T-helper 1 cell (primary cell): ENCODE measurements at regions not wholly inside any gene's neighbourhood (a gene's known extent, or its start where the extent isn't known, plus 50 kb on each side); places are given as distances from the start of the nearest gene placed in this dataset.

Experiments used
- DNase-seq, 5 donors: peaks; one replicate each; pipeline ENCODE4 v3.0.0-alpha.2; 2012 to 2020

DNA sequence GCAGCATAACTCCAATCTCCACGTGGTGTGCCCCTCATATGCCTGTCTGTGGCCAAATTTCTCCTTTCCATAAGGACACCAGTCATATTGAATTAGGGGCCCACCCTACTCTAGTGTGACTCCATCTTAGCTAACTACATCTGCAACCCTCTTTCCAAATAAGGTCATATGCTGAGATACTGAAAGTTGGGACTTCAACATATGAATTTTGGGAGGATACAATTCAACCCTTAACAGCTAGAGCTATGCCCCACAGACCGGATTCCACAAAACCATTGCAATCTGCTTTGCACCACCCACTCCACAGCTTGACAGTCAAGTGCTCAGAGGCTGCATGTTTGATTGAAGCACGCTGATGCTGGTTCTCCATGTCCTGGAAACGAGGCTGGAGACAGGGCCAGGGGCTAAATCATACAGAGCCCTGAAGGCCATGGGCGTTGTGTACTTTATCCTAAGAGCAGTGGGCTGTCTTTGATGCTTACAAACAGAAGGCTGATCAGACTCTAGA is 122.8 kb downstream of the MTX3 start:
- no peak for DNase-seq

DNA sequence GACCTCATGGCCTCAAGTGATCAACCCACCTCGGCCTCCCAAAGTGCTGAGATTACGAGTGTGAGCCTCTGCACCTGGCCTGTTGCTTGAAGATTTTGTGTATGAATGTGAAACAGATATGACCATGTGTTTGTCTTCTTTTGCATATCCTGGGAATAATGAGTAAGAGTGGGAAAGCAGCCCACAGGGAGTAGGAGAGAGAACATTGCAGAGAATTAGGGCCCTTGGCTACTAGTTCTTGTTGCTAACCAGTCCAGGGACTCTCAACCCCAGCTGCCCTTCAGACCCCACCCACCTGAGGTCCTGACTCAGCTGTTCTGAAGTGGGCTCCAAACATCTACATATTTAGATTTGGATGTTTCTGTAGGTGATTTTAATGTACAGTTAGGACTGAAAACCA is 125.5 kb downstream of the MTX3 start:
- DNase-seq: no peak

DNA sequence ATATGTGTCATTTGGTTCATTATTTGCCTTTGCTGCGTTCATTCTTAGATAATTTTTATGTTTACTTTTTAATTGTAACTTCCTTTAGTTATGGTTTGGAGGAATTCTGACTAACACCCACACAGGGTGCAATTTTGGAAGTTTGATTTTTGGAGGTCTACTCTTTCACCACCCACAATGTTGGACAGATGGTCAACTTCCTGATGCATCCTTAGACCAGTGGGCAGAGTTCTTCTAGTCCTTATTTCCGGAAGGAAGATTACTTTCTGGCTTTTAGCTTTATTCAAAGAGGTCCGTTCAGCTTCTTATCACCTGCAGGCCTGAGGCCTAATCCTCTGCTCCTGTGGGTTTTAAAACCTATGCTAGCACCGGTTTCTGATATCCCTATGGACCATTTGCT is 126.7 kb downstream of the MTX3 start:
- DNase-seq: no peak

DNA sequence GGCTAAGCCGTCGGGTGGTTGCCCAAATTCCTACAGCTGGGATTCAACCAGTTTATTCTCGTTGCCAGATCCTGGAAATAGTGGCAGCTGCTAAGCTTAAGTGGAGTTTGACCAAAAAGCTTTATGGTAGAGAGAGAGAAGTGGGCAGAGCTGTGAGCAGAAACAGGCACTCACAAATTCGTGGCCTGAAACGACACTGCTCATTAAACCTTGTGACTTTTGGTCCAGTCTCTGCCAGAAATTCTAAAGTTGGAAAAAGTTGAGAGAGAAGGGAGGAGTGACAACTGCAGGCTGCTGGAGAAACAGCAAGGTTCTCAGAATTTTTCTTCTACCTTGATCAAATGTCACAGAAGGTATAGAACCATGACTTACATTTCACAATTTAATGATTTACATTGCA is 131.5 kb downstream of the MTX3 start:
- no peak for DNase-seq

DNA sequence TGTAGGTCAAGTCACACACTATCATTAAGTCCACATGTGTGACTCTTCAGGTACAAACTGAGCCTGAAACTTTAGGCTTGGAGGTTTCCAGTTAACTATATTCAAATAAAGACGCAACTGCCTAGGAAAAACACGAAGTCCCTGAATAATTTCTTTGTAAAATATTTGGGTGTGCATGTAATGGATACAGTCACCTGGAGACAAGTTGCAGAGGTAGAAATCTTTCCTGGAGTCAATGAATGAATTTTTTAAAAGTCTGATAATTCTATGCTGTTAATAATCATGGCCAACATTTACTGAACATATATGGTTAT is 132.7 kb downstream of the MTX3 start:
- DNase-seq: no peak

DNA sequence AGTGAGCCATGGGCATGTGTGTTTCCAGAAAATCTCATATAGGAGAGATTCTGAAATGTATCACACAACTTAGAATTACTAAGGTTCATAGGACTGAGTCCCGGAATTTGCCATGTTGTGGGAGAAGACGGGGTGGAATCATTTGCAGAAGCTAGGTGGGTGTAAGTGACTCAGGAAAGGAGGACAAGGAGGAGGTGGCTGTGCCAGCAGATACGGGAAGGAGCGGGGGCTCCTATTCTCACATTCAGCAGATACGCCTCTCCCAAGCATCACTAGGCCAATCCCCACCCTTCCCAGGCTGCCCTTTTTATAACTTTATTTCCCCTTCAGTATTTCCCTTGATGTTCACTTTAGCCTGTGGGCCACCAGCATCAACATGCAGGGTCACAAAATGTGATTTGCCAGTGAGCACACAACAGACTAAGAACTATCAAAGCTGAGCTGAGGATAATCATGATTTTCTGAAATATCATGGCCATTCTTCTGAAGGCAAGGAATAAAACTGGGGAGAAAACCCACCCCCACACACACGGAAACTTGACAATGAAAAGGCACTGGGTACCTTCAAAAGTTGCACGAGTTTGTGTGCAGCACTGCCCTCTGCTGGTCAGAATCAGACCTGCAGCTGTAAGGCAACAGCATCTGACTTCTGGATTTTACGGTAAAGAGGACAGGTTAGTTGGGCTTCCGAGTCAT is 133.2 kb downstream of the MTX3 start:
- peak; percentile 33 to 71 (median 62) for DNase-seq

DNA sequence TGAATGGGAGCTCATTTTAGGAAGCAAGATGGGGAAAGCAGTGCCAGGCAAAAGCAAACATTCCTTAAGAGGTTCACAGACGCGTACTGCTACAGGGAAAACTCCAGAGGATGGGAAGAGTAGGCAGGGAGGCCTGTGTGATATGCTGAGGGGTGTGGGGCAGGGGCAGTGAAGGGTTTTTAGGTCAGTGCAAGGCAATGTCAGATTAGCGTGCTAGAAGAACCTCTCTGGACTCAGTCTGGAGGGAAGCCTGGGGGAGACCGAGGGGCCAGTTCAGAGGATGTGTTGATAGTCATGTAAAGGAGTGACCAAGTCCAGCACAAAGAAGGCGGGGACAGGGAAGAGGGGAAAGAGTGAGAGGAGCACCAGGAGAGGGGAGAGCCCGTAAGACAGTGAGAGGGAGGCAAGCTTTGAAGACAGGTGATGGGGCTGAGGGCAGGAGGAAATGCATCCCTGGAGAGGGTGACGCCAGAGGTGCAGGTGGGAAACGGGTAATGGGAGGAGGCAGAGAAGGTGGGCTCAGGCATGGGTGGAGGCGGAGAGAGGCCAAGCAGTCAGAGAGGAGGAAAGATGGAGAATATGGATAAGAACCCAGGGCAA is 134.5 kb downstream of the MTX3 start:
- DNase-seq: no peak

DNA sequence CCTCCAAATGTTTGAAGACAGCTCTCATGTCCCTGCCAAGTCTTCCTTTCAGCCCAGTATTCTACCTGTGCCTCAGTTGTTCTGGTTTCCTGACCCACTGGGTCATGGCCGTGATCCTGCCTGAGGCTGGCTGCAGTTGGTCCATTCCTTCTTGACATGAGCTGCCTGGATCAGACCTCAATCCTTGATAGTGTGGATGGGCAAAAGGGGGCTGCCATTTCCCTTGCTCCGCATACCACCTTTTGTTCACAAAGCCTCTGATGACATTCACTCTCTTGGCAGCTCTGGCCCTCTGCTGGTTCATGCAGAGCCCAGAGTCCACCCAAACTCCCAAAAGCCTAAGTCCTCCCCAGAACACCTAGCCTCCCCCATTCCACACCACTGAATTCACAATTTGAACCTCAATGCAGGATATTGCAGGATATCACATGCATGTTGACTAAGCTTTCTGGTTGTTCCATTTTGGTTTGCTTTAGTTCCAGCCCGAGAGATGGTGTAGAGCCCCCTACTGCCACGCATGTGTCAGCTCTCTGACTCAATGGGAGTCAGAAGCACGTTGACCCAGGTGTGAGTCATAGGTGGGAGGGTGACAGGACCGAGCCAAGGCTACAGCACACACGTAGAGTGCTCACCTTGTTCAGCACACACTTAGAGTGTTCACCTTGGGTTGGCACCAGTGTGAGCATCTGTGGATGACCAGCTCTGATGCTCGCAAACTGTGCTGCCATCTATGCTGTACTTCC is 137.2 kb downstream of the MTX3 start:
- no peak for DNase-seq

DNA sequence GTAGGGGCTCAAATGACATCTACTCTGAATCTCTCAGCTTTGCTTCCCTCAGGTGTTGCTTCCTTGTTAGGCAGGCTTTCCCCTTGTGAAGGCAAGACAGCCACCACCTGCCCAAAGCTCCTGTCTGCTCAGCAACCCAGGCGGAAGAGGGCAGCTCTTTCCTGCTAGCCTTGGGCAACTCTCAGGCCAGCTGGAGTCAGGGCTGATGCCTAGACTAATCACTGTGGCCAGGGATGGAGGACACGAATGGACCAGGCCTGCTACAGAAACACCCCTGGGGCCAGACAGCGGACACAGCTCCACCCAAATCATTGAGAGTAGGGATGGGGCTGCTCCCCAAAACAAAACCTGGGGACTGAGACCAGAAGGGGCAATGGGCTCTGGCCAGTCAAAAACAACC is 138.0 kb downstream of the MTX3 start:
- DNase-seq: no peak

DNA sequence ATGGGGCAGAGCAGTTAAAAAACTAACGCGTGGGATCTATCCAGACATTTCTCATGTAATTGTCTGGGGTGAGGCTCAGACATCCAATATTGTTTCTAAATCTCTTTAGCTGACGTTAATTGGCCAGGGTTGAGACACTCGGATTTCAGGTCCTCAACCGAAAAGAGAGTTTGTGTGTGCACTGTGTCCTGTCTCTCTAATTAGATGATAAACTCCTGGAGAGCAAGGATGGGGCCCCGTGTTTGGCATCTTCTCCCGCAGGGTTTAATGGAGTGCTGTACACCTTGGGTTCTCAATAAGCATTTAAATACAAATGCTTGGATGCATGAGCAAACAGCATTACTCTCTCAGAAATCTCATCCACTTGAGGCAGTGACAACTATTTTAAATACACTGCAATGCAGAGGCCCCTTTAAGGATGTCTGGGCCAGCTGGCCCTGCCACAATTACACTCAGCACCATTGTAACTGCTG is 139.6 kb downstream of the MTX3 start:
- DNase-seq: no peak

DNA sequence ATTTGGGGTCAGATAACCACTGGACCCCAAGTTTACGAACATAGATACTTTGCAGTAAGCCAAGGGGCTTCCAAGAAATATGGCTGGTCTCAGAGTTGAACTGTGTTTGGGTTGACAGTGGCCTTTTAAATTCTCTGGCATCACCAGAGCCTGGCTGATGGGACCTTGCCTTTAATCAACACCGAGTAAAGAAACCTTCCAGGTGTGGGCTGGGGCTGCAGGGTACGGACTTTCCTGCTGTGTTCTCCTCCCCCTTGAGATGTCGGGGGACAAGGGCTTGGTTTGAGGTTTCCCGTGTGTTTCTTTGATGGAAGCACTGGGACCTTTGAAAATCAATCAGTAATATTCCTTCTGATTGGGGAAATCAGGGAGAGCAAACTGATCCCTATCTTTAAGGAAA is 140.1 kb downstream of the MTX3 start:
- DNase-seq: no peak

DNA sequence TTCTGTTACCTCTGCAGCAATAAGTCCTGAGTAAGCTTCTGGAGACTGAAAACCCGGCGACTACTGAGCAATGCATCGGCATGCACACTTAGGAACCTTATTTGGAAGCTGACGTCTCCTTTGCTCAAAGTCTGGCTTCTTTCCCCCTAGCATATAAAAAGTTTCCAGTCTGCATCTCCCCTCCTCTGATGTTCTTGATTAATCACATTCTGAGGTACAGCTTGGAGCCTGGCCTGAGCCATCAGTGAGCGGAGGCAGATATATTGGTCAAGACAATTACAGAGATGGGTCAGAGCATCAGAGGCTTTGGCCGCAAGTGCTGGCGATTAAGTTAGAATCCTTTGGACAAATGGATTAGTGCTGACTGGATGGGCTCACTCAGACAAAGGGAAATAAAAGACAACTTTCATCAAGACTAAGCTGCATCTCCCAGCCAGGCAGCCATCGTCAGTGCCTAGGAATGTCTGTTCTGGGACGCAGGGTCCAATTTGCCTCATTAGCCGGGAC is 140.7 kb downstream of the MTX3 start:
- DNase-seq: no peak

DNA sequence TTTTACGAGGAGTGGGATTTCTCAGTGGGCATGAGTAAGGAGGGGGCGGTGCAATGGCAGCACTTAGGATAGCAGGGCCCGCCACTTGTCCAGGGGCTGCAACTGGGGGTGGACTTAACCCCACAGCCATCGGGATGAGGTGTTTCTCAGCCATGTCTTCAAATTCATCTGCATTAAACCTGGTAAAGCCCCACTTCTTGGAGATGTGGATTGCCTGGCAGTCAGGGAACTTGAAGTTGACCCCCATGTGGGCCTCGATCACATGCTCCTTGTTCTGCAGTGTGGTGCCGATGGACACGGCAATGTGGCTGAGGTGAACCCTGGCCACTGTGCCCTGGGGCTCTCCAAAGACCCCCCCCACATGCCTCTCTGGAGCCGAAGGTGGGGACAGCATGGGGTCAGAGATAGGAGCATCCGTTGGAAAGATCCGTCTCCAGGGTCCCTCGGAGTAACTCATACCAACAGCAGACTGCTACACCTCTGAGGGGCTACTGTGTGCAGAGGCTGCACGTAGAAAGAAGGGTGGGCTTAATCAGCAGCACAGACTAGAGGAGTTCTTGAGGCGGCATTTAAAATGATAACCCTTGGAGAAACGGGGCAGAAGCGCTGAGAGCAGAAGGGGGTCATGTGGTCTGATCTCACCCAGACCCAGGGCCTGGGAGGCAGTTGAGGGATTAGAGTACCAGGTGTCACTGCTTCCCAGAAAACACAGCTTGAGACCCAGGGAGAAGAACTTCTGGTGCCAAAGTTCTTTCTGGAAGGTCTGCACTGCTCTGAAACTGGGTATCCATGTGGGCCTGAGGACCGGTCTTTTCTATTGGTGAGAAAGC is 141.4 kb downstream of the MTX3 start:
- no peak for DNase-seq
